VCaP (cell line): ENCODE measurements at regions not wholly inside any gene's neighbourhood (a gene's known extent, or its start where the extent isn't known, plus 50 kb on each side); places are given as distances from the start of the nearest gene placed in this dataset.
"Not testable (repeated sequence)": the region's sequence is repeated elsewhere in the genome, so short reads cannot be mapped to it uniquely, and the experiment has no call there.

Experiments
- H3K27ac ChIP-seq: fragments of 450-650 bp; 2 replicates; pipeline ENCODE4 v1.5.1; 2017
- TF ChIP-seq, protein P1 (sequence below): fragments of 450-650 bp; conservative IDR thresholded peaks from 2 replicates; pipeline ENCODE4 v1.5.1; 2017; ENCODE audit warnings: mild to moderate bottlenecking, moderate library complexity

DNA sequence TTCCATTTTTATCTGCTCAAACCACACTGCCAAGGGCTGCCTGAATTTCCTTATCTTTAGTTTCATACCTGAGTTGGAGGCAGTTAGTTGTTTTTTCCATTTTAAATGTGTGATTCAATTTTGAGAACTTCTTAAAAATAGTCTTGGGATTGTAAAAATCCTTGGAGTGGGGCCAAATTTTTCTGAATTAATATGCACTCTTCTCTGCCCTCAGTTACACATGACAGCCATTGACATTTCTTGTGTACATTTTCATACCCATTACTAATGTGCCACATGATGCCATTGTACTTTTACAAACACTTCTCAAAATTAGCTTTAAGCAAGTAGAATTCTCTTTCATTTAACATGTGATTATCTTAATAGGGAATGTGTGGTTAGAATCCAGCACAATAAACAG is 141.7 kb downstream of the C3orf38 start:
- TF ChIP-seq, protein P1, sequence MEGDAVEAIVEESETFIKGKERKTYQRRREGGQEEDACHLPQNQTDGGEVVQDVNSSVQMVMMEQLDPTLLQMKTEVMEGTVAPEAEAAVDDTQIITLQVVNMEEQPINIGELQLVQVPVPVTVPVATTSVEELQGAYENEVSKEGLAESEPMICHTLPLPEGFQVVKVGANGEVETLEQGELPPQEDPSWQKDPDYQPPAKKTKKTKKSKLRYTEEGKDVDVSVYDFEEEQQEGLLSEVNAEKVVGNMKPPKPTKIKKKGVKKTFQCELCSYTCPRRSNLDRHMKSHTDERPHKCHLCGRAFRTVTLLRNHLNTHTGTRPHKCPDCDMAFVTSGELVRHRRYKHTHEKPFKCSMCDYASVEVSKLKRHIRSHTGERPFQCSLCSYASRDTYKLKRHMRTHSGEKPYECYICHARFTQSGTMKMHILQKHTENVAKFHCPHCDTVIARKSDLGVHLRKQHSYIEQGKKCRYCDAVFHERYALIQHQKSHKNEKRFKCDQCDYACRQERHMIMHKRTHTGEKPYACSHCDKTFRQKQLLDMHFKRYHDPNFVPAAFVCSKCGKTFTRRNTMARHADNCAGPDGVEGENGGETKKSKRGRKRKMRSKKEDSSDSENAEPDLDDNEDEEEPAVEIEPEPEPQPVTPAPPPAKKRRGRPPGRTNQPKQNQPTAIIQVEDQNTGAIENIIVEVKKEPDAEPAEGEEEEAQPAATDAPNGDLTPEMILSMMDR: no peak
- H3K27ac ChIP-seq: no peak overlapping the region

DNA sequence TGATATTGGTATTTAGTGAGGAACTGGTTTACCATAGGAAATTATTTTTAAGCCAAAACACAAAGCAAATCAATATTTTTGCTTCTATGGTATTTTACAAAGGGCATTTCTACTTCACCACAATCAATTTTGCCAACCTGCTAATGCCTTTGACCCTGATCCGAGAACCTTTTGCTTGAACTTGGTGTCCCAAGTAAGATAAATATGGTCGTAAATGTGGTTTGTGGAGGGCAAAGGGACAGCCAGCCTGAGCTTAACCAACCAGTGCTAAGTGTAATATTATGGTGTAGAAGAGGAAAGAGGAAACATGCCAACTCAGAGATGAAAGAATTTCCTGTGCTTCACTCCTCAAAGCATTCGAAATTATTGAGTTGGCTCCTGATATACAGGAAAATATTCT is 148.4 kb downstream of the C3orf38 start:
- H3K27ac ChIP-seq: no peak overlapping the region
- TF ChIP-seq, protein P1: no peak

DNA sequence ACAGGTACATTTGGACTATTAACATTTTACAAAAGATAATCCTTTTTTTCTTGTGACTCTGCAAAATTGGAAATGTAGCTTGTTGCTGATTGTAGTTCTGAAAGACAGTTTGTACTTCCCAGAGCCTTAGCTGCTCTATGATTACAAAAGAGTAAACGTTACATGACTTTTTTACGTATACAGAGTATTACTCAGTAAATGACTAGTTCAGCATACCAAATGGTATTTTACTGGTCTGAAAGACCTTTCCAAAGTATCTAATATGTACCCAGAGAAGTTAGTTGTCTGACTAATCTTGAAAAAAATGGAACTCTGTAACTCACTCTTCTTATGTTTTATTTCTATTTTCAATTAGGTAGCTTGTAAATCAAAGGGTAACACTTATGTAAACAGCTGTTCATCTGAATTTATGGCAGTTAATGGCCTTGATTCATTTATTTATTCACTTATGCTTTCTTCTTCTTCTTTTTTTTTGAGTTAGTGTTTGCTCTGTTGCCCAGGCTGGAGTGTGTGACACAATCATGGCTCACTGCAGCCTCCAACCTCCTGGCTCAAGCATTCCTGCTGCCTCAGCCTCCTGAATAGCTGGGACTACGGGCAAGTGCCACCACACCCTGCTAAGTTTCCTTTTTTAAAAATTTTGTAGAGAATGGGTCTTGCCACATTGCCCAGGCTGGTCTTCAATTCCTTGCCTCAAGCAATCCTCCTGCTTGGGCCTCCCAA is 151.7 kb downstream of the C3orf38 start:
- TF ChIP-seq, protein P1: no peak
- H3K27ac ChIP-seq: no peak overlapping the region

DNA sequence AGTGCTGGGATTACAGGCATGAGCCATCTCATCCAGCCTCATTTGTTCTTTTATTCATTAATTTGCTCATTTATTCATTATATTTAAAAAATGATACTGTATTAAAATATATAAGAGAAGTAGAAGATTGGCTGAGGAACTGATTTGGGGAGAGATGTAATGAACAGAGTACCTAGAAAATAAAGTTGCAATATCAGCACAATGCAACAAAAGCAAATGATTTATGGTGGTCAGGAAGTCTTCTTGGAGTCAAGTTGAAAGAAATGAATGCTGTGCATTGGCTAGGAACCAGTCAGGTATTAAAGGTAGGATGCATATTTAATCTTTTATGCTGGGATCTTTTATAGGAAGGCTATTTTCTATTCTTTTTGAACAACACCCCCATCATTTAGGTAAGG is 152.2 kb downstream of the C3orf38 start:
- H3K27ac ChIP-seq: no peak overlapping the region

DNA sequence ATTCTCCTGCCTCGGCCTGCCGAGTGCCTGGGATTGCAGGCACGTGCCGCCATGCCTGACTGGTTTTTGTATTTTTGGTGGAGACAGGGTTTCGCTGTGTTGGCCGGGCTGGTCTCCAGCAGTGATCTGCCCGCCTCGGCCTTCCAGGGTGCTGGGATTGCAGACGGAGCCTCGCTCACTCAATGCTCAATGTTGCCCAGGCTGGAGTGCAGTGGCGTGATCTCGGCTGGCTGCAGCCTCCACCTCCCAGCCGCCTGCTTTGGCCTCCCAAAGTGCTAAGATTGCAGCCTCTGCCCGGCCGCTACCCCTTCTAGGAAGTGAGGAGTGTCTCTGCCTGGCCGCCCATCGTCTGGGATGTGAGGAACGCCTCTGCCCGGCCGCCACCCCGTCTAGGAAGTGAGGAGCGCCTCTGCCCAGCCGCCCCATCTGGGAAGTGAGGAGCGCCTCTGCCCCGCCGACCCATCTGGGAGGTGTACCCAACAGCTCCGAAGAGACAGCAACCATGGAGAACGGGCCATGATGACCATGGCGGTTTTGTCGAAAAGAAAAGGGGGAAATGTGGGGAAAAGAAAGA is 153.7 kb downstream of the C3orf38 start:
- not testable (repeated sequence) for H3K27ac ChIP-seq

More for the DNA sequence above, 152.2 kb downstream of the C3orf38 start:
- TF ChIP-seq, protein P1: no peak

DNA sequence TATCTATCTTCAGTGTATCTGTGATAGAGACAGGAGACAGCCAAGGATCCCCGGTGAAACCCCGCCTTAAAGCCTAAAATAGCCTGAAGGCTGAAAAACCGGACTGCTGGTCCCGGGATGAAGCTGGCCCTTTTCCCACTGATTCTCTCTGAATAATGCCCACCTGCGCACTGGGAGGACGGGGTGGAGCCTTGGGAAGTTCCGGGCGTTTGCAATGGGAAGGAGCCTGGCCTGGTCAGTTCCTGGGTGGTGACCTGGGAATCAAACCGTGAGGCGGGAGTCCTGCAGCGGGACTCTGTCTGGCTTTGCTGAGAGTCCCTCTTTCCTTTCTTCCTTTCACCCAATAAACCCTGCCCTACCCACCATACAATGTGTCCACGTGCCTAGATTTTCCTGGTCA is 157.9 kb downstream of the C3orf38 start:
- H3K27ac ChIP-seq: no peak overlapping the region
- TF ChIP-seq, protein P1: no peak

DNA sequence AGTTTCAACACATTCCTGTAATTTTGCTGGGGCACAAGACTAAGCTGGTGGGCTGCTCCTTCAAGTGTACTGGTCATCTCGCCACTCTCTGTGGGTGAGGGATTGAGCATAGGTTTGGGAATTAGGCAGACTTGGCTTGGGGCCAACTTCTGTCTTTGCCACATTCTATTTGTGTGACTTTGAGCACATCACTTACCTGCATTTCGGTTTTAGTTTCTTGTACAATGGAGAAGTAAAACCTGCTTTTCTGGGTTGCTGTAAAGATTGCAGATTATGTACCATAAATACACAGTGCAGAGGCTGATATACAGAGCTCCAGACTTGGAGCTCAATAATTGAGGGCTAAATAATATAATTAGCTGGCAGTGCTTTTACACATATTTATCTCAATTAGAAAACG is 162.1 kb downstream of the C3orf38 start:
- TF ChIP-seq, protein P1: no peak

DNA sequence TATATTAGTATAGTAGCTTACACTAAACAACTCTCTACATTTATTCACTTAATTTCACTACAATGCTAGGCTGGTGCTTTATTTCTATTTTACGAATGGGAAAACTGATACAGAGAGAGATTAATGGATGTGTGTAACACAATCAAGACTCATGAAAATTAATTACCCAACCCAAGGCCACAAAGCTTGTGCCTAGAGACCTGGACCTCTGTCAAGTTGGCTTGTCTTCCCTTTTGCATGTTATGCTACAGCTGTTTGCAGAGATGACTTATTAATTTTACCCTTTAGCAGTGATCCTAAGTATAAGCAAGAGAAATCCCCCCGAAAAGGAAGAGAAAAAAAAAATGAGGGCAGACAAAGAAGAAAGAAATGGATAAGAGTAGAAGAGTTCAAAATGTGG is 162.5 kb downstream of the C3orf38 start:
- TF ChIP-seq, protein P1: no peak

More for the DNA sequence above, 162.1 kb downstream of the C3orf38 start:
- no peak overlapping the region for H3K27ac ChIP-seq

More for the DNA sequence above, 162.5 kb downstream of the C3orf38 start:
- no peak overlapping the region for H3K27ac ChIP-seq
